OCI-LY7 (cell line): ENCODE measurements at regions not wholly inside any gene's neighbourhood (a gene's known extent, or its start where the extent isn't known, plus 50 kb on each side); places are given as distances from the start of the nearest gene placed in this dataset.

Experiments
- CTCF ChIP-seq: fragments of 200-600 bp; sonication (generic); conservative IDR thresholded peaks from 2 replicates; pipeline ENCODE4 v1.5.1; 2014; ENCODE audit warnings: mild to moderate bottlenecking, antibody characterized with exemption, low read length, moderate library complexity, mixed read lengths
- EZH2phosphoT487 ChIP-seq: fragments of 200-600 bp; sonication (generic); IDR thresholded peaks from 2 replicates; pipeline ENCODE4 v1.6.1; 2018; ENCODE audit warnings: low read depth, borderline replicate concordance, mild to moderate bottlenecking, mixed run types, antibody characterized with exemption, low read length, moderate library complexity, mixed read lengths

- TF ChIP-seq CTCF (no peak), EZH2phosphoT487 (no peak)
Observed at GRCh38 chr15:81625896-81626295, 251.9 kb upstream of the TMC3 start.
